Tibial nerve (tissue), 4 donors: ENCODE measurements at regions not wholly inside any gene's neighbourhood (a gene's known extent, or its start where the extent isn't known, plus 50 kb on each side); places are given as distances from the start of the nearest gene placed in this dataset.

Source experiments
- DNase-seq, 2 donors: peaks; one replicate each; pipeline ENCODE4 v3.0.0-alpha.2; 2019; ENCODE audit warnings: low spot score in 2 of 2
- H3K27ac ChIP-seq, 4 donors: fragments of 200-600 bp; sonication (generic) in 3 of 4; one replicate each; pipeline ENCODE4 v1.5.1; 2017 to 2019; ENCODE audit warnings: mild to moderate bottlenecking in 1 of 4
- H3K27me3 ChIP-seq, 2 donors: fragments of 200-600 bp; sonication (generic) in 1 of 2; one replicate each; pipeline versions ENCODE4 v1.5.1 to v1.6.0; 2017 to 2019
- H3K36me3 ChIP-seq, 3 donors: fragments of 200-600 bp; sonication (generic); one replicate each; pipeline ENCODE4 v1.5.1; 2018 to 2019
- H3K4me1 ChIP-seq, 4 donors: fragments of 200-600 bp; sonication (generic) in 3 of 4; one replicate each; pipeline ENCODE4 v1.5.1; 2017 to 2019
- H3K4me3 ChIP-seq, 4 donors: fragments of 200-600 bp; sonication (generic) in 3 of 4; one replicate each; pipeline ENCODE4 v1.5.1; 2017 to 2019; ENCODE audit warnings: mild to moderate bottlenecking in 1 of 4, moderate library complexity in 1 of 4
- H3K9me3 ChIP-seq, 4 donors: fragments of 200-600 bp; sonication (generic) in 3 of 4; one replicate each; pipeline ENCODE4 v1.5.1; 2017 to 2019
- CTCF ChIP-seq, 5 experiments: fragments of 200-600 bp in 3 of 5; fragments of 450-650 bp in 2 of 5; sonication (generic) in 3 of 5; IDR thresholded peaks; one replicate each; pipeline ENCODE4 v1.5.1; 2016 to 2019; ENCODE audit warnings: antibody characterized with exemption in 5 of 5, mild to moderate bottlenecking in 3 of 5, moderate library complexity in 2 of 5
- EP300 ChIP-seq, 2 donors: sonication (generic); formaldehyde crosslinking; IDR thresholded peaks; one replicate each; pipeline ENCODE4 v1.6.1; 2017; ENCODE audit warnings: antibody characterized with exemption in 2 of 2, mild to moderate bottlenecking in 1 of 2
- POLR2A ChIP-seq, 2 donors: fragments of 450-650 bp; IDR thresholded peaks; one replicate each; pipeline ENCODE4 v1.6.1; 2017; ENCODE audit warnings: antibody characterized with exemption in 2 of 2, mild to moderate bottlenecking in 2 of 2, moderate library complexity in 2 of 2
- WGBS, 2 donors: methylation state at CpG; one replicate each; pipeline ENCODE4 v1.1.5; 2018; 5-methylcytosine and 5-hydroxymethylcytosine counted together

DNA sequence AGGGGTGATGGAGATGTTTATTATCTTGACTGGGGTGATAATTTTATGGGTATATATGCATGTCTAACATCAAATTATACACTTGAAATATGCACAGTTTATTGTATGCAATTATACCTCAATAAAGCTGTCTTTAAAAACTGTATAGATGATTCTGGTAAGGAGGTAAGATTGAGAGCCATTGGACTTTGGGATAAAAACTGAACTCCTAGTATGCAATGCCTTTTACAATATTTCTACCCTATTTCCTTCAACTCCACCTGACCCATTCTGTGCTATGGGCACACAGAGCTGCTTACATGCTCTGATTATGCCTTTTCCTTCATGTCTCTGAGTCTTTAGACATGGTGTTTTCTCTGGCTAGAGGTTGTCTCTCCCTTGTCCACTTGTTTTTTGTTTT lies 63.9 kb upstream of the UGP2 start:
- Histone ChIP-seq H3K9me3 (no peaks in the 10 kb centered on the region), H3K4me1 (peaks cover 0 to 8% (median 0%) of the 10 kb centered on the region in 4 donors), H3K27ac (no peak overlapping the region), H3K4me3 (no peak overlapping the region), H3K27me3 (no peaks in the 10 kb centered on the region), H3K36me3 (no peaks in the 10 kb centered on the region)
- no peak for DNase-seq
- TF ChIP-seq POLR2A (IDR thresholded peaks at IDR 0.05) (no peak), CTCF (IDR thresholded peaks at IDR 0.05) (no peak), EP300 (IDR thresholded peaks at IDR 0.05) (no peak)

DNA sequence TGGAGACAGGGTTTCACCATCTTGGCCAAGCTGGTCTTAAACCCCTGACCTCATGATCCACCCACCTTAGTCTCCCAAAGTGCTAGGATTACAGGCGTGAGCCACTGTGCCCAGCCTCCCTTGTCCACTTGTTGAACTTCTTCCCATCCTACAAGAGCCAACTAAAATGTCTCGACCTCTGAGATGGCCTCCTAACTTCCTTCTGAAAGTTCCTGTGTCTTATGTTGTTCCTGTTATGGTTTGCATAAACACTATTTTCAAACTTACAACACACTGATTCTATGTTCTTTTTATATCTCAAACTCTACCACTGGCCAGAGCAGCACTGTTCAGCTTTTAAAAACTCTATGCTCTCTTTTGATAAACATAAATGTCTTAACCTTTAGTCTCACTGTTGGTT lies 63.3 kb upstream of the UGP2 start:
- Histone ChIP-seq H3K4me3 (no peak overlapping the region), H3K27ac (no peak overlapping the region), H3K9me3 (no peaks in the 10 kb centered on the region), H3K36me3 (no peaks in the 10 kb centered on the region), H3K4me1 (peaks cover 0 to 8% (median 0%) of the 10 kb centered on the region in 4 donors), H3K27me3 (no peaks in the 10 kb centered on the region)
- WGBS, 2 donors = 84 to 86% methylated on average over 2 of the region's 2 CpGs
- no peak for TF ChIP-seq EP300 (IDR thresholded peaks at IDR 0.05)
- no peak for DNase-seq

DNA sequence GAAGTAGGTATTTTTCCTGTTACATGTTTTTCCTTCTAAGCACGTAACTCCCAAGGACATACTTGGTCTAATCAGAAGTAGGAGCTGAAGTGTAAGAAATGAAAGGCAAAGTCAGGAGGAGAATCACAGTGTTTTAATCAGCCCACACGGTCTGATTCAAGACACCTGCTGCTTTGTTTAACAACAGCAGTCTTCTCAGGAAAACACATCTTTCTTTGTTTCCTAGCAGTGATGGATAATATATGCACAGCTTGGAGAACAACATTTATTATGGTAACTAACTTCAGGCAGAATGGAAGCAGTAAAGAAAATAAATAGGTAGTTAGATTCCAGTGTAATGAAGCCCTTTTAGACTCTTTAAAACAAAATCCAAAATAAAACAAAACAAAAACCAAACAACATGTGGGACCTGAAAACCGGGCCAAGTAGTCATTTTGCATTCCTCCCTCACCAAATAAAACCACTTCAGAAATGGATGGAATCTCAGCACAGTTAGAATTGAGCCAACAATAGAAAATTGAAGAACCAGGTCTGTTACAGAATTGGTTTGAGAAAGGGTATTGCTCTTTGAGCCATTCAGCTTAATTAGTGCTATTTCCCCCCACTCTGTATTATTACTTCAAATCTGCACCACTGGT lies 61.1 kb upstream of the UGP2 start:
- DNase-seq = no peak
- no peak overlapping the region for H3K27ac ChIP-seq
- peaks cover 0 to 8% (median 0%) of the 10 kb centered on the region in 4 donors for H3K4me1 ChIP-seq
- H3K9me3 ChIP-seq = no peaks in the 10 kb centered on the region
- H3K27me3 ChIP-seq = no peaks in the 10 kb centered on the region
- no peak overlapping the region for H3K4me3 ChIP-seq
- no peaks in the 10 kb centered on the region for H3K36me3 ChIP-seq
- no peak for TF ChIP-seq CTCF (IDR thresholded peaks at IDR 0.05)
- no peak for TF ChIP-seq EP300 (IDR thresholded peaks at IDR 0.05)
- no peak for TF ChIP-seq POLR2A (IDR thresholded peaks at IDR 0.05)
- WGBS, 2 donors = 35 to 38% methylated on average over 3 of the region's 3 CpGs

DNA sequence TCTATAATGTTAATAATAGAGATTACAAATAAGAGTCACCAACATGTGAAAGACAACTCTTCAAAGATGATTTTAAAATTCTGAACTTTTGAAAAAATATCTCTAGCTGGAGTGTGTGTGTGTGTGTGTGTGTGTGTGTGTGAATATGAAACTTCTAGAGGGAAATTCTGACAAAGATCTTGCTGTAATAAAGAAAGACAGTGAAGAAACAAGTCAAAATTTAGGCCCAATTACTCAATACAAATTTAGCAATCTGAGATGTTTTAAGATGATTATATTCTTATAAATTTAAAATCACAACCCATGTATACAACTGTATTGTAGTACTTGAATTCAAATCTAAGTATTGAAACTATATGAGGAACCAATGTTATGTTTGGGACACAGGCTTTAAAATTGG lies 57.2 kb upstream of the UGP2 start:
- no peak for TF ChIP-seq EP300 (IDR thresholded peaks at IDR 0.05)
- no peak for TF ChIP-seq POLR2A (IDR thresholded peaks at IDR 0.05)
- TF ChIP-seq CTCF (IDR thresholded peaks at IDR 0.05) = no peak
- H3K27me3 ChIP-seq = no peaks in the 10 kb centered on the region
- no peak overlapping the region for H3K27ac ChIP-seq
- no peaks in the 10 kb centered on the region for H3K9me3 ChIP-seq
- no peak overlapping the region for H3K4me3 ChIP-seq
- DNase-seq = no peak
- H3K36me3 ChIP-seq = no peaks in the 10 kb centered on the region
- H3K4me1 ChIP-seq = peaks cover 0 to 11% (median 0%) of the 10 kb centered on the region in 4 donors

DNA sequence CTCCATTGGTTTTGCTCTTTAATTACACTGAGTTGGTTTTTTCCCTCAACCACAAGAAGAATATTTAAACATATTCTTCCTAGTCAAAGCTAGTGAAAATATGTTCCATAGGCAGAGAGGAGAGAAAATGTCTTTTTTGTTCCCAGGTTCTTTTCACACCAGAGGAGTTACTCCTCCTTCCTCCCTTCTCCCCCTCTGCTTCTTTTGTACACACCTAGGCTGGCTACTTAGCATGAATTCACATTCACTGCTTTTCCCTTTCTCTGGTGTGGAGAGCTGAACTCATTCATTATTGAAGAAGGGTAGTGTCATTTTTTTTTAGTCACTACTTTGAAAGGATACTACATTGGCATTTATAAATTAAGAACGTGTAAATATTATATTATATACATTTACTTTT lies 56.6 kb upstream of the UGP2 start:
- Histone ChIP-seq H3K4me3 (no peak overlapping the region), H3K36me3 (no peaks in the 10 kb centered on the region), H3K27me3 (no peaks in the 10 kb centered on the region), H3K9me3 (no peaks in the 10 kb centered on the region), H3K4me1 (peaks cover 0 to 12% (median 0%) of the 10 kb centered on the region in 4 donors), H3K27ac (no peak overlapping the region)
- TF ChIP-seq CTCF (IDR thresholded peaks at IDR 0.05) (no peak), POLR2A (IDR thresholded peaks at IDR 0.05) (no peak), EP300 (IDR thresholded peaks at IDR 0.05) (no peak)
- DNase-seq = no peak
- WGBS, 2 donors = 58 to 72% methylated on average over 1 of the region's 1 CpG

DNA sequence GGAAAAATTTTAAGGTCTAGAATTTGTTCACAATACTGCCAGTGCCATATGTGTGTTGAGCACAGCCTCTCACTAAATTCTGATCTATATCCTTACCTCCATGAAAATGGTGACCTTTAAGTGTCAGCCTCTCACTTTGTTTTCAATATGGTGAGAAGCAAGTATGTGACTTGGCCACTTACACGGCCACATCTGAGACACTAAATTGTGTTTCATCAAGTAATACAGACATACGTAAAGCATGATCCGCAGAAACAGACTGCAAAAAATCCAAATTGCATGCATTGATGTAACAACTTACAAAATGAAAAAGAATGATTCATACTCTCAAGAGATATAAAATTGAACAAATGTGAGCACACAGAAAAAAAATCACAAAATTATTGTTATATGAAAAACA lies 55.2 kb upstream of the UGP2 start:
- Histone ChIP-seq H3K27ac (no peak overlapping the region), H3K27me3 (no peaks in the 10 kb centered on the region), H3K4me1 (peaks cover 0 to 10% (median 0%) of the 10 kb centered on the region in 4 donors), H3K4me3 (no peak overlapping the region), H3K9me3 (no peaks in the 10 kb centered on the region), H3K36me3 (no peaks in the 10 kb centered on the region)
- TF ChIP-seq CTCF (IDR thresholded peaks at IDR 0.05) (no peak), POLR2A (IDR thresholded peaks at IDR 0.05) (no peak), EP300 (IDR thresholded peaks at IDR 0.05) (no peak)
- 86 to 92% methylated on average over 3 of the region's 3 CpGs for WGBS, 2 donors
- DNase-seq = no peak
